ENCODE measurements at regions not wholly inside any gene's neighbourhood (a gene's known extent, or its start where the extent isn't known, plus 50 kb on each side); places are given as distances from the start of the nearest gene placed in this dataset.

DNA sequence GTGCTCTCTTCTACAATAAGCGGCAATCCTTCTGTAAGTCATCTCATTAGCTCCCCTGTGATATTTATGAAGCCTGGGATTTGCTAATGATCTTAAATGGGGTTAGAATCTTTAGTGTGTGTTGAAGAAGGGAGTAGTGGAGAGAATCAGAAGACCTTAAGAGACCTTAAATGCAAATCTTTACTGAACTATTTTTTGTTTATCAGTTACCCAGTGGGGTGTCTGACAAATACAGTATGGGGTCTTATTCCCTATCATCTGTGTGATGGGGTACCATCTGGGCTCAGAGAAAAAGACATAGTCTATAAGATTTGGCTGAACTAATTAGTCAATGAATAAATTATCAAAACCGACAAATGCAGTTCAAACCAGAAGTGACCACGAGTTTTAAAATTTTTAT is 378.4 kb upstream of the SGCD start:
- TF ChIP-seq, protein P1, sequence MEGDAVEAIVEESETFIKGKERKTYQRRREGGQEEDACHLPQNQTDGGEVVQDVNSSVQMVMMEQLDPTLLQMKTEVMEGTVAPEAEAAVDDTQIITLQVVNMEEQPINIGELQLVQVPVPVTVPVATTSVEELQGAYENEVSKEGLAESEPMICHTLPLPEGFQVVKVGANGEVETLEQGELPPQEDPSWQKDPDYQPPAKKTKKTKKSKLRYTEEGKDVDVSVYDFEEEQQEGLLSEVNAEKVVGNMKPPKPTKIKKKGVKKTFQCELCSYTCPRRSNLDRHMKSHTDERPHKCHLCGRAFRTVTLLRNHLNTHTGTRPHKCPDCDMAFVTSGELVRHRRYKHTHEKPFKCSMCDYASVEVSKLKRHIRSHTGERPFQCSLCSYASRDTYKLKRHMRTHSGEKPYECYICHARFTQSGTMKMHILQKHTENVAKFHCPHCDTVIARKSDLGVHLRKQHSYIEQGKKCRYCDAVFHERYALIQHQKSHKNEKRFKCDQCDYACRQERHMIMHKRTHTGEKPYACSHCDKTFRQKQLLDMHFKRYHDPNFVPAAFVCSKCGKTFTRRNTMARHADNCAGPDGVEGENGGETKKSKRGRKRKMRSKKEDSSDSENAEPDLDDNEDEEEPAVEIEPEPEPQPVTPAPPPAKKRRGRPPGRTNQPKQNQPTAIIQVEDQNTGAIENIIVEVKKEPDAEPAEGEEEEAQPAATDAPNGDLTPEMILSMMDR (IDR thresholded peaks at IDR 0.05 in 4 of 5, conservative IDR thresholded peaks at IDR 0.05 in 1 of 5) = no peak
- no peak for TF ChIP-seq POLR2A (IDR thresholded peaks at IDR 0.05)

All from gastrocnemius medialis (tissue), 4 donors.